ENCODE measurements at regions not wholly inside any gene's neighbourhood (a gene's known extent, or its start where the extent isn't known, plus 50 kb on each side); places are given as distances from the start of the nearest gene placed in this dataset.

- TF ChIP-seq NANOG (IDR thresholded peaks at IDR 0.05; ENCODE audit: borderline replicate concordance) = no peak
- TF ChIP-seq CREB1 (CRISPR knock-in tag; IDR thresholded peaks at IDR 0.05; ENCODE audit: low read depth) = no peak
- no peak for TF ChIP-seq ZNF114 (CRISPR knock-in tag; IDR thresholded peaks at IDR 0.05)
- TF ChIP-seq ZNF462 (CRISPR knock-in tag; IDR thresholded peaks at IDR 0.05) = no peak
- no peak for TF ChIP-seq JUNB (IDR thresholded peaks at IDR 0.05; ENCODE audit: unreplicated experiment)
- no peak for TF ChIP-seq STAT1 (IDR thresholded peaks at IDR 0.05; ENCODE audit: unreplicated experiment)
Measured at GRCh38 chr4:134753390-134753789, 551.8 kb upstream of the PABPC4L start (continued).

- H3K9me2 ChIP-seq (ENCODE audit: insufficient read depth) = 0 out of 2 replicates have a peak, but pooled peaks cover 3% of the 10 kb centered on the region
- peak overlapping the region; percentile 59 for H3K4me2 ChIP-seq
- Mint-ChIP-seq H3K27me3 (ENCODE audit: insufficient read depth, low read depth, poor library complexity) (no peaks in the 10 kb centered on the region), H3K27ac (no peak overlapping the region), H3K36me3 (ENCODE audit: low read depth) (peaks cover 4% of the 10 kb centered on the region; the same call in 2 of the 3 replicates), H3K4me1 (peaks cover 8% of the 10 kb centered on the region), H3K4me3 (no peak overlapping the region), H3K9me3 (peaks cover 4% of the 10 kb centered on the region; the same call in 2 of the 3 replicates)
- H3K27me3 ChIP-seq (ENCODE audit: insufficient read depth) = no peaks in the 10 kb centered on the region
- H3K79me2 ChIP-seq (replicated peaks; ENCODE audit: insufficient read depth) = no peaks in the 10 kb centered on the region
- H4K20me1 ChIP-seq (replicated peaks; ENCODE audit: insufficient read depth) = no peaks in the 10 kb centered on the region
- H3K4me3 ChIP-seq = no peak overlapping the region
- no peak overlapping the region for H2AFZ ChIP-seq
- H3K36me3 ChIP-seq (ENCODE audit: insufficient read depth) = no peaks in the 10 kb centered on the region
- TF ChIP-seq NANOG (IDR thresholded peaks at IDR 0.05; ENCODE audit: borderline replicate concordance) = peak; percentile 57; the same call in 1 of the 2 replicates
- no peak for TF ChIP-seq ZNF331 (CRISPR knock-in tag; IDR thresholded peaks at IDR 0.05; ENCODE audit: low read depth)
- TF ChIP-seq CTCF (conservative IDR thresholded peaks at IDR 0.05; ENCODE audit: low read depth in 2 of 2) = no peak
- ATAC-seq (no peak), DNase-seq (ENCODE audit: low spot score) (peak; percentile 35)
- H3K27ac ChIP-seq (ENCODE audit: low read depth) = no peak overlapping the region
- H3F3A ChIP-seq (replicated peaks; ENCODE audit: low read depth) = no peaks in the 10 kb centered on the region
- H3K4me1 ChIP-seq (ENCODE audit: insufficient read depth) = peaks cover 13% of the 10 kb centered on the region
Measured at GRCh38 chr4:134747108-134747805, 545.7 kb upstream of the PABPC4L start.
